SK-N-SH (cell line): ENCODE measurements at regions not wholly inside any gene's neighbourhood (a gene's known extent, or its start where the extent isn't known, plus 50 kb on each side); places are given as distances from the start of the nearest gene placed in this dataset.

ENCODE experiments used
- CTCF ChIP-seq: fragments of 200-600 bp; sonication (generic); IDR thresholded peaks from 2 replicates; pipeline ENCODE4 v1.6.1; 2017; ENCODE audit warnings: antibody characterized with exemption, mild to moderate bottlenecking, moderate library complexity
- EP300 ChIP-seq, 2 experiments: IDR thresholded peaks; 2 replicates each; pipeline versions ENCODE4 v1.4.0 to v1.6.1; 2012; ENCODE audit warnings: borderline replicate concordance in 1 of 2, low read depth in 1 of 2, low read length in 1 of 2
- EZH2phosphoT487 ChIP-seq: fragments of 200-600 bp; sonication (generic); IDR thresholded peaks from 2 replicates; pipeline ENCODE4 v1.6.1; 2017; ENCODE audit warnings: low read depth, mixed run types, mild to moderate bottlenecking, antibody characterized with exemption, moderate library complexity, borderline replicate concordance
- FOXM1 ChIP-seq: IDR thresholded peaks from 2 replicates; pipeline ENCODE4 v1.4.0; 2012; ENCODE audit warnings: low read depth, mild to moderate bottlenecking
- MXI1 ChIP-seq: IDR thresholded peaks from 2 replicates; pipeline ENCODE4 v1.6.1; 2012; ENCODE audit warnings: mild to moderate bottlenecking, low read depth, low read length, improper control_type of control experiment
- POLR2AphosphoS5 ChIP-seq: IDR thresholded peaks from 2 replicates; pipeline ENCODE4 v1.6.1; 2012; ENCODE audit warnings: low read depth, low read length
- RAD21 ChIP-seq: IDR thresholded peaks from 2 replicates; pipeline ENCODE4 v1.6.1; 2012; ENCODE audit warnings: mild to moderate bottlenecking, low read length
- TCF12 ChIP-seq: IDR thresholded peaks from 2 replicates; pipeline ENCODE4 v1.4.0; 2012
- YY1 ChIP-seq: IDR thresholded peaks from 2 replicates; pipeline ENCODE4 v1.4.0; 2012; ENCODE audit warnings: low read depth, mild to moderate bottlenecking
- TF ChIP-seq, protein P1 (sequence below): fragments of 150-350 bp; IDR thresholded peaks from 2 replicates; pipeline ENCODE4 v1.6.1; 2017; ENCODE audit warnings: antibody characterized with exemption, low read length, low read depth, borderline replicate concordance
- TF ChIP-seq, protein P2 (sequence below): IDR thresholded peaks from 2 replicates; pipeline ENCODE4 v1.4.0; 2012; ENCODE audit warnings: low read depth, borderline replicate concordance

DNA sequence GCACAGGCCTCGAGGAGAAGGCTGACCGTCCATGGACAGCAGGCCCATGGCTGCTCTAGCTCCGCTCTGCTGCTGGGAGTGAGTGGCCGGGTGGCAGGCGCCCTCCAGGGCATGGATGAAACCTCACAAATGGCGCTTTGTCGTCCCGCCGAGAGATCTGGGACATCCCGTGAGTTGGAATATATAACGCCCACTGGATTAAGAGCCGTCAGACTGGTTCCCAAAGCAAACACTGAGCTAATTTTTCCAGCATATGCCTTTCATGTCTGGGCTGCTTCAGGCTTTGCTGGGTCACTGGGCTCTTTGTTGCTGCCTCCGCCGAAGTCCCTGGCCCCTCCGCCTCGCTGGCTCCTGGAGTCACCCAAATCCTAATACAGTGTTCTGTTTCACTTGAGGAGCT, 266.3 kb downstream of the FOXL1 start:
- TF ChIP-seq CTCF: no peak
- TF ChIP-seq EZH2phosphoT487: no peak
- TF ChIP-seq RAD21: no peak
- TF ChIP-seq FOXM1: no peak
- TF ChIP-seq YY1: no peak
- TF ChIP-seq EP300 (IDR thresholded peaks at IDR 0.05; ENCODE audit: borderline replicate concordance in 1 of 2, low read depth in 1 of 2, low read length in 1 of 2): no peak
- no peak for TF ChIP-seq POLR2AphosphoS5
- TF ChIP-seq, protein P1, sequence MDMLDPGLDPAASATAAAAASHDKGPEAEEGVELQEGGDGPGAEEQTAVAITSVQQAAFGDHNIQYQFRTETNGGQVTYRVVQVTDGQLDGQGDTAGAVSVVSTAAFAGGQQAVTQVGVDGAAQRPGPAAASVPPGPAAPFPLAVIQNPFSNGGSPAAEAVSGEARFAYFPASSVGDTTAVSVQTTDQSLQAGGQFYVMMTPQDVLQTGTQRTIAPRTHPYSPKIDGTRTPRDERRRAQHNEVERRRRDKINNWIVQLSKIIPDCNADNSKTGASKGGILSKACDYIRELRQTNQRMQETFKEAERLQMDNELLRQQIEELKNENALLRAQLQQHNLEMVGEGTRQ: no peak
- TF ChIP-seq, protein P2, sequence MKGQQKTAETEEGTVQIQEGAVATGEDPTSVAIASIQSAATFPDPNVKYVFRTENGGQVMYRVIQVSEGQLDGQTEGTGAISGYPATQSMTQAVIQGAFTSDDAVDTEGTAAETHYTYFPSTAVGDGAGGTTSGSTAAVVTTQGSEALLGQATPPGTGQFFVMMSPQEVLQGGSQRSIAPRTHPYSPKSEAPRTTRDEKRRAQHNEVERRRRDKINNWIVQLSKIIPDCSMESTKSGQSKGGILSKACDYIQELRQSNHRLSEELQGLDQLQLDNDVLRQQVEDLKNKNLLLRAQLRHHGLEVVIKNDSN: no peak
- TF ChIP-seq TCF12: no peak
- TF ChIP-seq MXI1: no peak
